ENCODE measurements at regions not wholly inside any gene's neighbourhood (a gene's known extent, or its start where the extent isn't known, plus 50 kb on each side); places are given as distances from the start of the nearest gene placed in this dataset.
A peak's percentile ranks its signal among the peaks of the same experiment; 100 is the strongest.

GRCh38 chr6:99801805-99802204 lies 192.2 kb downstream of the MCHR2 start:
- no peak for DNase-seq
- H3K4me3 Mint-ChIP-seq, result no peak overlapping the region
- TF ChIP-seq CTCF (IDR thresholded peaks at IDR 0.05), result no peak
- H3K27me3 Mint-ChIP-seq, result peaks cover 8% of the 10 kb centered on the region
- H3K9me3 Mint-ChIP-seq, result no peaks in the 10 kb centered on the region
- H3K27ac Mint-ChIP-seq, result no peak overlapping the region
- CTCF ChIA-PET, result no interaction called here
- intact Hi-C loops (cut with micrococcal nuclease), result no loop called here
- POLR2A ChIA-PET, result no interaction called here
- H3K36me3 Mint-ChIP-seq (ENCODE audit: low read depth), result no peaks in the 10 kb centered on the region
- no peaks in the 10 kb centered on the region for H3K4me1 Mint-ChIP-seq (ENCODE audit: low read depth)
- no peak for ATAC-seq

- Mint-ChIP-seq H3K4me3 (no peak overlapping the region), H3K36me3 (ENCODE audit: low read depth) (no peaks in the 10 kb centered on the region), H3K27ac (no peak overlapping the region), H3K4me1 (ENCODE audit: low read depth) (no peaks in the 10 kb centered on the region), H3K27me3 (peaks cover 10% of the 10 kb centered on the region), H3K9me3 (no peaks in the 10 kb centered on the region)
- DNase-seq (peak; percentile 7), ATAC-seq (no peak)
- ChIA-PET CTCF (no interaction called here), POLR2A (no interaction called here)
- intact Hi-C loops (cut with micrococcal nuclease), result no loop called here
- TF ChIP-seq CTCF (IDR thresholded peaks at IDR 0.05), result no peak
Observed at GRCh38 chr6:99802396-99803031, 191.5 kb downstream of the MCHR2 start.

- no peak overlapping the region for H3K27ac Mint-ChIP-seq
- H3K27me3 Mint-ChIP-seq, result peaks cover 17% of the 10 kb centered on the region
- no peaks in the 10 kb centered on the region for H3K4me1 Mint-ChIP-seq (ENCODE audit: low read depth)
- TF ChIP-seq CTCF (IDR thresholded peaks at IDR 0.05), result no peak
- H3K9me3 Mint-ChIP-seq, result no peaks in the 10 kb centered on the region
- intact Hi-C loops (cut with micrococcal nuclease), result no loop called here
- no peak overlapping the region for H3K4me3 Mint-ChIP-seq
- DNase-seq (no peak), ATAC-seq (no peak)
- H3K36me3 Mint-ChIP-seq (ENCODE audit: low read depth), result no peaks in the 10 kb centered on the region
- POLR2A ChIA-PET, result no interaction called here
- CTCF ChIA-PET, result no interaction called here
Observed at GRCh38 chr6:99808992-99809391, 185.0 kb downstream of the MCHR2 start.

GRCh38 chr6:99810295-99810694 lies 183.7 kb downstream of the MCHR2 start:
- H3K27ac Mint-ChIP-seq, result no peak overlapping the region
- H3K4me1 Mint-ChIP-seq (ENCODE audit: low read depth), result no peaks in the 10 kb centered on the region
- H3K27me3 Mint-ChIP-seq, result peaks cover 18% of the 10 kb centered on the region
- H3K36me3 Mint-ChIP-seq (ENCODE audit: low read depth), result no peaks in the 10 kb centered on the region
- ATAC-seq (no peak), DNase-seq (no peak)
- H3K9me3 Mint-ChIP-seq, result no peaks in the 10 kb centered on the region
- ChIA-PET CTCF (interaction anchor here (0.8 kb wide), 1 partner anchor 58 kb away, joined by 3 read pairs; no protein-coding TSS in a partner anchor), POLR2A (no interaction called here)
- no peak overlapping the region for H3K4me3 Mint-ChIP-seq
- intact Hi-C loops (cut with micrococcal nuclease), result no loop called here
- TF ChIP-seq CTCF (IDR thresholded peaks at IDR 0.05), result no peak

GRCh38 chr6:99810942-99811620 lies 182.9 kb downstream of the MCHR2 start:
- DNase-seq (no peak), ATAC-seq (no peak)
- Mint-ChIP-seq H3K9me3 (no peaks in the 10 kb centered on the region), H3K36me3 (ENCODE audit: low read depth) (no peaks in the 10 kb centered on the region), H3K27ac (no peak overlapping the region), H3K27me3 (peaks cover 18% of the 10 kb centered on the region), H3K4me1 (ENCODE audit: low read depth) (no peaks in the 10 kb centered on the region), H3K4me3 (no peak overlapping the region)
- intact Hi-C loops (cut with micrococcal nuclease), result no loop called here
- no peak for TF ChIP-seq CTCF (IDR thresholded peaks at IDR 0.05)
- ChIA-PET CTCF (no interaction called here), POLR2A (no interaction called here)

Data from activated CD8-positive, alpha-beta T cell treated with anti-CD3 and anti-CD28 coated beads for 36 hours (primary cell).